ENCODE measurements at regions not wholly inside any gene's neighbourhood (a gene's known extent, or its start where the extent isn't known, plus 50 kb on each side); places are given as distances from the start of the nearest gene placed in this dataset.
"Not testable (repeated sequence)": the region's sequence is repeated elsewhere in the genome, so short reads cannot be mapped to it uniquely, and the experiment has no call there.

DNA sequence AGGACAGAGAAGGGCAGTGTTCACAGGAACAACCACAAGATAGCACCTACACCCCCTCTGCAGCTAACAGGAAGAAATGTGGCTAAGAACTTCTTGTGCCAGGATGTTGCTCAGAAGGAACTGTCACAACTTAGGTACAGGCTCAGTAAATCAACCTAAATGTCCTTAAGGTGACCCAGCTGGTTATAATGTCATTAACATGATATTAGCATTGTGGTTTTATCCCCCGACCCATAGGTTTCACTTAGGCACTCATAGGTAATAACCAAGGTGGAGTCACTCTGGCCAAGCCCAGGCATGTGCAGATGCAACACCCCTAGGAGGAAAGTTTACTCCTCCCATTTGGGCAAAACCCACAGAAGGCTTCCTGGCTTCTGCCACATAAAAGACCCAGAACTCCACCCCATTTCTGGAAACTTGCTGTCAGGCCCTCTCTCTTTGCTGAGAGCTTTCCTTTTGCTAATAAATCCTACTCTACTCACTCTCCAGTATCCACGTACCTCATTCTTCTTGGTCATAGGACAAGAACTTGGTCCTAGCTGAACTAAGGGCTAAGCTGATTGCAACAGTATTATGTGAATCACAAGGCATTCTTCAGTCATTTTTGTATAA lies 951.3 kb downstream of the SLITRK5 start:
- no peak for DNase-seq

DNA sequence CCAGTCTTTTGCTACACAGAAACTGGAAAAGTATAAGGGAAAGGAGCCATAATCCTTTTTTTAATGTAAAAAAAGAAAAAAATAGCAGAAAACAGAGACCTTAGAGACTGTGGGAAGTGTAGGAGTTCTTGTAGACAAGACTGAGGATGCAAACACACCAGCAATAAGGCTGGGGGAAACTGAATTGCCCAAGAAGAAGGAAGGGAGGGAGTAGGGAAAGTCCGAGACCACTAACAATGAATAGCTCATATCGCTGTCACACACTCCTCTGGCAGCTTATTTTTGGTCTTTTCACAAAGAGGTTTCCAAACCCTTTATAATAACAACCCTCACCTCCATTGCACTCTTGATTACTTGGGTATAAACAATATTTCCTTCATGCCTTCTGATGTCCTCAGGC lies 952.0 kb downstream of the SLITRK5 start:
- no peak for DNase-seq

DNA sequence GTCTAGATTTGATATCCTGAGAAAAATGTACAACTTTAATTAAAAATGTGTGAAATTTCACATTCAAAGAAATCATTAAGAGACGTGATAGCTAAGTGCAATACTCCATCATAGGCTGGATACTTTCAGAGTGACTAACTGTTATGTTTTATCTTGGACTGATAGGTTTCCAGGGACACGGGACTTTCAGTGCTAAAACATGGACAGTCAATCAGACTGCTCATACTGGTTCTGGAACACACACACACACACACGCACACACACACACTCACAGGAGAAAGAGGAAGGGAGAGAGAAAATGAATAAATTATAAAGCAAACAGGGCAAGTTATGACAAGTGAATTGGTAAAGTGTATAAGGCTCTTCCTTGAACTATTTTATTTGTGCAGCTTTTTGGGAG lies 955.9 kb downstream of the SLITRK5 start:
- no peak for DNase-seq

DNA sequence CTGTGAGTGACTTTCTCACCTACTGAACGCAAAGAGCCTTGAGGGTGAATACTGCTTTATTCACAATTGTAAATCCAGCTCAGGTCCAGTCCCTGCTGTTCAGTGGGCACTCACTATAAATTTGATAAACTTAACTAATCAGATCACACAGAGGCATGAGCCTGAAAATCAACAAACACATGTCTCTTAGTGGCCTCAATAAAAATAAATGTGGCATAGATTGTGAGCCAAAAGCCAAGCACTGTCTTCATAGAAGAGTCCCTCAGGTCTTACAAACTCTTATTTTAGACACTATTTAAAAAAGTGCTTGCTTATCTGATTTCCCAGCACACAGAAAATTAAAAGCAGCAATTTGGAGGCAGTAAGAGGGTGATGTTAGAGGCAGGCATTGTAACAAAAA lies 957.7 kb downstream of the SLITRK5 start:
- no peak for DNase-seq

DNA sequence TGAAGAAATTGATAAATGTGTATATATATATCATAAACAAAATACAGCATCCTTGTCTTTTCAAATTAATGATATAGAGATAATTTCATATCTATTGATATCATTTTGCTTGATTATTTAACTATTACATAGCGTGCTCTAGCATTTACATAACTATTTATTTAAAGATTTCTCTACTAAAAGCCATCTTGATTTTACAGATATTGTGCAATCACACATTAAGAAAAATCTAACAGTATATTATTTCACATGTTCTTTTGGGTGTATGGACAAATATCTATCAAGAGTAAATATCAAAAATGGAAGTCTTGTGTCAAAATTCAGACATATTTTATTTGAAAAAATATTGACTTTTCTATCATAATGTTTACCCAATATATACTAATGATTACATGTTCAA lies 966.8 kb downstream of the SLITRK5 start:
- DNase-seq: no peak

DNA sequence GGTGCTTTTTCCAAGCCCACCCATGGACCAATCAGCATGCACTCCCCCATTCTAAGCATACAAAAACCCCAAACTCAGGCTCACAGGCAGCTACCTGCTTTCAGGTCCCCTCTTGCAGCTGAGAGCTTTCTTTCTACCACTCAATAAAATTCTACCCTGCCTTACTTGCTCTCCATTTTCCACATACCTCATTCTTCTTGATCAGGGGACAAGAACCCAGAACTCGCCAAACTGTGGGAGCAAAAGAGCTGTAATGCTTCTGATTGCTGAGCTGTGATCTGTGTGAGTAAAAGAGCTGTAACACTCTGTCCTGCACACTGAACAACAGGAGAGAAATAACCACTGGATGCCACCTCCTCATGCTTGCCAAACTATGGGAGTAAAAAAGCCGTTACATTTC lies 972.1 kb downstream of the SLITRK5 start:
- no peak for DNase-seq

DNA sequence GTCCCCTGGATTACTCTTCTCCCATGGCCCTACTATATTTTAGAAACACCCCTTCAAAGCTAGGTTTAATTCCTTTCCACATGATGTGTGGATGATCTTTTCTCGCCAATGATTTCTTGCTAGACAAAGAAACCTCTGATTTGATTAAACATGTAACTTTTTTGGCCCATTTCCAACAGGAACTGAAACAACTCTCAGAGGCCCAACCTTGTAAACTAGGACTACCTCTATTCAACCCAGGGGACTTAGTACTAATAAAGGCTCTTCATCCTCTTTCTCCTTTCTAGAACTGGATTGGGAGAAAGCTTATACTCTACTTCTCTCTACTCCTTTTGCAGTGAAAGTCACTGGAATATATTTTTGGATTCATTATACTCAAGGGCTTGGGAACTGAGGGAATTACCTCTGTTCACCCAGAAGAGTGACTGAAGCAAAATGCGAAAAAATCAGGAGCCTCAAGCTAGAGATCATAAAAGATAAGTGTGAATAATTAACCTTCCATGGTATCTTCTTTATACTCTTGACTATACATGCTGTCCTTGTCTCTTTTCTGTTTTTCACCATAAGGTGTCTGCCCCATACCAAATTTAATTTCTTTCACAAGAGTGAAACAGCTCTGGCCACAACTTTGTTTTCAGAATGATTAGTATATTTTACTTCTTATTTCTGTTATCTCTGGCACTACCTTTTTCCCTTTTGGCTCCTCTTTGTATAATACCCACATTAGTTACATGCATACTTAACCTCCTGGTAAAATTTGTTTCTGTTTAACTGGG lies 977.6 kb downstream of the SLITRK5 start:
- no peak for DNase-seq

DNA sequence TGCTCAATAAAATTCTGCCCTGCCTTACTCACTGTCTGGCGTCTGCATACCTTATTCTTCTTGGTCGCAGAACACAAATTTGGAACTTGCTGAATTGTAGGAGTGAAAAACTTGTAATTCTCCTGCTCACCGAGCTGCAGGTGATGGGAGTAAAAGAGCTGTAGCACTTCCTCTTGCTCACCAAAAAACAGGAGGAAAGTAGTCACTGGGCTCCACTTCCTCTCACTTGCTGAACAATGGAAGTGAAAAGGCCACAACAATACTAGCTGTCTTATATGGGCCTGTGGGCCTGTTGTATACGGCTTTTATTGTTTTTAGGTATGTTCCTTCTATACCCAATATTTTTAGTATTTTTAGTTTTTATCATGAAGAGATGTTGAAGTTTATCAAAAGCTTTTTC lies 978.7 kb downstream of the SLITRK5 start:
- no peak for DNase-seq

DNA sequence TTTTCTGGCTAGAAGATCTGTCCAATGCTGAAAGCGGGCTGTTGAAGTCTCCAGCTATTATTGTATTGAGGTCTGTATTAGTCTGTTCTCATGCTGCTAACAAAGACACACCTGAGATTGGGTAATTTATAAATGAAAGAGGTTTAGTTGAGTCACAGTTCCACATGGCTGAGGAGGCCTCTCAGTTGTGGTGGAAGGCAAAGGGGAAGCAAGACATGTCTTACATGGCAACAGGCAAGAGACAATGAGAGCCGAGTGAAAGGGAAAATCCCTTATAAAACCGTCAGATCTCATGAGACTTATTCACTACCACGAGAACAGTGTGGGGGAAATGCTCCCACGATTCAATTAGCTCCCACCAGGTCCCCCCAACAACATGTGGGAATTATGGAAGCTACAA lies 980.4 kb downstream of the SLITRK5 start:
- DNase-seq: no peak

DNA sequence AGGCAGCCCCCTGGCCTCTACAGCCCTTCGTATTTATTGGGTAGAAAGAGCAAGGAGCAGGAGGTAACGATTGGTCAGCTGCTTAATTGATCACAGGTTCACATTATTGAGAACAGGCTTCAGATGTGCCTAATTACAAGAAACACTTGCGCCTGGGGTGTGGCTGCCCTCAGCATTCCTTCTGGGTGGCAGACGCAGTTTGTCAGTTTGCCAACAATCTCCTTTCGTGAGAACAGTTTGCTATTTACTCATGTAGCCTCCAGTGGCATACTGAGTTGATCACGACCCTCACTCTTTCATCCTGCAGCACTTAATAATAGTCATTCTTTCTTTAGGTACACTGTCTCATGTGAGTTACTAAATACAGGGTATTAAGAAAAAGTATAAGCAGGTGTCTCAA lies 985.6 kb downstream of the SLITRK5 start:
- no peak for DNase-seq

DNA sequence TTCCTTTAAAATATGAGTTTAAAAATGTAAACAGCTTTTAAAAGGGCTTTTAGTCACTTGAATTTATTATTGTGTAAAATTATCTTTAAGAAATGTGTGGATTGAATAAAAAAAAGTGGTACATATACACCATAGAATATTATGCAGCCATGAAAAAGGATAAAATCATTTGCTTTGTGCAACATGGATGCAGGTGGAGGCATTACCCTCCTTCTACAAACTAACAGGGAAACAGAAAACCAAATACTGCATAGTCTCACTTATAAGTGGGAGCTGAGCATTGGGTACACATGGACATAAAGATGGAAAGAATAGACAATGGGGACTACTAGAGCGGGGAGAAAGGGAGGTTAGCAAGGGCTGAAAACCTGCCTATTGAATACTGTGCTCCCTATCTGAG lies 999.3 kb downstream of the SLITRK5 start:
- DNase-seq: no peak

DNA sequence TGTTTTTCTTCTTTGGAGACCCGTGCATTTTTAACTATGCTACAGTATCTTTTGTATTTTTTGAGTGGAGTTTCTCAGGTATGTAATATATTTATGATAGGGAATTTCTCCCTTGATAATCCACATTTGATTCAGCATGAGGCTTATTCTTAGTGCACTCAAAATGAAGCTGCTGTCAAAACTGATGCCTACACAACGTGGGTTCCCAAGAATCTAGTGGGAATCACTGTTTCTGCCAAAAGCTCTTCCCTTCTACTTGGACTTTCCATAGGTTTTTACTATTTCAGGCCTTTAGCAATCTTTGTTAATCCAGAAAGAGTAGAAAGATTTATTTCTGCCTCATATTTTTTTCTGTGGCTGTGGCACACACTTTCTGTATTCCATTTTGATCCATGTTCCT lies 1003.7 kb downstream of the SLITRK5 start:
- DNase-seq: no peak

DNA sequence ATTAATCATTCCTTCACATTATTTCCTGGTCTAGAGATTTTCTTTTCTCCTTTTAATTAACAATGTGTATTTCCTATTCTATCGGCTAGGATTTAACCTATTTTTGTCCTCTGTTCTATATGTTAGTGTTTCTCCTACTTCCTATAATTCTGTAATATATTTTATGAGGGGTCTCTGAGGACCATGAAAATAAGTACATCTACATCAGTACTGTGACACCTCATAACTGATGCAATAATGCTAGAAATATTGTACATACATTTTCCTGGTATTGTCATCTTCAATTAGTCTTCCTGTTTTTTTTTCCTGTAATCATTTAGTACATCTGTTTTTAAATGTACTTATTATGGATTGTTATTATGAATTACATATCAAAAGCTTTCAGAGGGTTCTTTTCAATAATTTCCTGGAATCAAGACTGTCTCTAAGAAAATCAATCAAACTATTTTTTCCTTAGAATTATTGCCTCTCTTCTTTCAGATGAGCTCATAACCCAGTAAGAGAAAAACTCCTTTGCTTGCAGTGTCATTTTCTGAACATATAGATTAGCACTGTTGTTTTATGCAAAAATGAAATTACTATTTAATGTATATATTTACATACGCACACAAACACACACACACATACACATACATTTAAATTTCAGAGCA lies 1004.3 kb downstream of the SLITRK5 start:
- no peak for DNase-seq

DNA sequence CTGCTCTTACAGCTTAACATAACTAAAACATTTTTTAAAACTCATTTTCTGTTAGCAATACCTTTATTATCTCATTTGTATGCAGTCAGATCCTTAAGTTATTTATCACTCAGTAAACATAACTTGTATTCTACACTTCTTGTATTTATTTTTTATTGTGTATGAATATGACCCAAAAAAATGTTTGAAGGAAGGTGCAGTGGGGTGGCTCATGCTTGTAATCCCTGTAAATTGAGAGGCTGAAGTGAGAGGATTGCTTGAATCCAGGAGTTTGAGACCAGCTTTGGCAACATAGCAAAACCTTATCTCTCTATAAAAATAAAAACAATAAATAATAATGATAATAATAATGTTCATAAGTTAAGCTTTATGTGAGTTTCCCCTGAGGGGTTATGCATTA lies 1004.8 kb downstream of the SLITRK5 start:
- DNase-seq: no peak

DNA sequence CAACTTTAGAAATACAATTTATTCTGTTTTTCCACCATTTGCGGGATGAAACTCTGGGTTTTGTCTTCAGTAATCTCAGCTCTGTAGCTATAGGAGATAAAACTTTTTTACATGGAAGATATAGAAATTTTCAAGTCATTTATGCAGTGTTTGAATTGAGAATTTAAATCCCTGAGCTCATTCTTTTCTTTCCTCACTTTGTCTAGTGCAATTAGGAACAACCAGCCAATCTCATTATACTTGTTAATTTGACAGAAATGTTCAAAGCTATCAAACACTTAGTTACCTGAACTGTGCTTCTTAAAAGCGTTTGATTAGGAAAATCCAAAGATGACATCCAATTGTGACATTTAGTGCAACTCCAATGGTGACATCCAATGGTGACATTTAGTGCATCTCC lies 1014.3 kb downstream of the SLITRK5 start:
- no peak for DNase-seq

DNA sequence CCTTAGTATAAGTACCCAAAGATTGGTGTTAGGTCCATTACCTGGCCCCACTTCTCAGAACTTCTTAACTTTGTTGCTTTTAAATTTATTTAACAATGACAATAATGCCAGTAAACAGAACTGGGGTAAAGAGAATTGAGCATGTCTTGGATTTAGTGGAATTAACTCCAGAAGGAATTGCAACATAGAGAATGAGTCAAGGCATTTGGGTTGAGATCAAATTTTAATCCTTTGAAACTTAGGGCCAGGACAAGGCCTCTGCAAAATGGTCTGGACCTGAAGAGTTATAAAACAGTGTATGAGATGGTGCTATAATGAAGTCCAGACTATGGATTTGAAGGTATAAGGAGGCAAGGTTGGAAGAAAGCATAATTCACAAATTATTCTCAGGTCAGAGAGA lies 1030.4 kb downstream of the SLITRK5 start:
- DNase-seq: no peak

DNA sequence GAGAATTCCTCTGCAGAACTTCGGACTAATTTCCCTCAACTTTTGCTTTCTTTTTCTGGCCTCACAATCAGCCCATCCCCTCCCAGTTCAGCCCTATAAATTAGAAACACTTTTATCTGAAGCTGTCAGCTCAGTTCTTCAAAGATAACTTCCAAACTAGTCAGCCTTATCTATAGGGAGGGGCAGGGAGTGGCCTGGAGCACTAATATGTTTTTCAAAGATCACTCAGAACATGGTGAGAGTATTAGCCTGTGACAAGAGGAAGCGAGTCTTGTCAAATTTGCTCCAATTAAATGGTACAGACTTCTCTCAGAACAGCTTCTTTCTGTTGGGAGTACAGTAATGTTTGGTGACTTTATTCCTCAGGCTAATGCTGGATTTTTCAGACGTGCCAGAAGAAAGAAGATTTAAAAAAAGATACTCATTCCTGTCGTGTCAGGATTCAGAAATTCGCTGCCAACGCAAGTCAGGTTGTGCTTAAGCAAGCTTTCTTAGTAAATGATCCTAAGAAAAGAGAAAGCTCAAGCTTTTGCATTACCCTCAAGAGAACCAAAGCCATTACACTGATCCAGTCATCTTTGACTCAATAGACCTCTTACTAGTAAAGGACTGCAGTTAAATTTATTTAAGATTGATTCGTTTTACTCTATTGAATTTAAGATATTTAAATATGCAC lies 1033.6 kb downstream of the SLITRK5 start:
- DNase-seq: no peak

DNA sequence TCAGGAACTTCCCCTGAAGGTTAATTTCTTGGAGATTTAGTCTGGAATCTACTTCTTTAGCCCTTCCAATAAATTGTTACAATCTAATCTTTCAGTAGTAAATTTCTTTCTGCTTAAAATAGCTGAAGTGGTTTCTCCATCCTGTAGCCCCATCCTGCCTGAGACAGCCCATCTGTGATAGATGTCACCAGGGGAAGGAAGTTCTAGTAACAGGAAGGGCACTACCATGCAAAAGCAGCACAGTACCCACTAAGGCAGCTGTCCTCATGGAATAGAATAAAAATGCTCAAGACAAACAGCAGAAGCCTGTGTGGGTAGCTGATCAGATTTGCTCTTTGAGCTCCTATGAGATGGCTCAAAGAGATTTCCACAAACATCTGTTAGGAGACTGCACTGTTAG lies 1036.5 kb downstream of the SLITRK5 start:
- DNase-seq: no peak

DNA sequence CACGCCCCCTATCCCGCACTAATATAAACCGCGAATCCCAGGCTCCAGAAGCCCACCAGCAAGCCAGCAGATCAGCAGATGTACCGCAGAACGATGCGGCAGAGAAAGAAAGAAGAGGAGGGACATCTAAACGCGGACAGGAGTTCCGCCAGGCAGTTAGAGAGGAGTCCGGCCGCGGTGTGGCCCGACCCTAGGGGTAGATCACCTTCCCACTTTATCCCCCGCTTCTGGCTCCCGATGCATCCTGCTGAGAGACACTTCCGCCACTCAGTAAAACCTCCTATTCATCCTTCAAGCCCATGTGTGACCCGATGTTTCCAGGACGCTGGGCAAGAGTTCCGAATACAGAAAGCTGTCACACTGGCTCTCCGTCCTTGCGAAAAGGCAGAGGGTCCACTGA lies 1046.8 kb downstream of the SLITRK5 start:
- no peak for DNase-seq

DNA sequence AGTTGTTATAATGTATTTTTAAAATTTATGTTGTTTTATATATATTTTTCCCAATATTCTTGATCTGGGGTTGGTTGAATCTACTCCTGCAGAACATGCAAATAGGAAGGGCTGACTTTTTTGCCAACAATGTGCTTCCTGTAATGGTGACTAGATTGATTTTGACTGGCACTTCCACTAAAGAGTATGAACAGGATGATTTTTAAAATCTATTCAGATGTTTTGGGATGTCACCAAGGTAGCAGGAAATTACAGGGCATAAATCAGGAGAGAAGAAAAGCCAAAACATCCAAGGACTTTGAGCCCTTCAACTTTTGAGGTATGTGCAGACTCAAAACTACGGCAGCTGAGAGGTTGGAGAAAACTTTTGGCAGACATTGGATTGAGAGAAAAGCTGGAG lies 1047.6 kb downstream of the SLITRK5 start:
- no peak for DNase-seq

DNA sequence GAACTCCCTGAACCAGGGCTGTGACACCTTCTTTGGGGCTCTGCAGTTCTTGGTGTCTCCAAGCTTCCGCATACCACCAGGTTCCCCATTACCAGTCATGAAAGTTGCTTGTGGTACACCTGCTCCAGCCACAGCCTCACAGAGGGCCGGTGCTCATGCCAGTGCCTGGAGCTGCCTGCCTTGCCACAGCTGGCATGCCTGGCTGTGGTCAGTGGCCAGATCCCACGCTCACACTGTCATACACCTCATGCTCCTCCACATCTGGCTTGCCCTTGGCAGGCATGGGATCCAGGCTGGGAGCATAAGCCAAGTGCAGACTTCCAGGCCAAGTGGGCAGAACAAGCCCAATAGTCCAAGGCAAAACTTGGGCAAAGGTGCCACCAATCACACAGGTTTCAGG lies 1054.9 kb downstream of the SLITRK5 start:
- no peak for DNase-seq

DNA sequence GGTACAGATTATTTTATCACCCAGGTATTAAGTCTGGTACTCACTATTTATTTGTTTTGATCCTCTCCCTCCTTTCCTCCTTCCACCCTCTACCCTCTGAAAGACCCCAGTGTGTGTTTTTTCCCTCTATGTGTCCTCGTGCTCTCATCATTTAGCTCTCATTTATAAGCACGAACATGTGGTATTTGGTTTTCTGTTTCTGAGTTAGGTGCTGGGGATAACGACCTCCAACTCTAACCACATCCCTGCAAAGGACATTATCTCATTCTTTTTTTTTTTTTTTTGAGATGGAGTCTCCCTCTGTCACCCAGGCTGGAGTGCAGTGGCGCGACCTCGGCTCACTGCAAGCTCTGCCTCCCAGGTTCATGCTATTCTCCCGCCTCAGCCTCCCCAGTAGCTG lies 1056.1 kb downstream of the SLITRK5 start:
- not testable (repeated sequence) for DNase-seq

DNA sequence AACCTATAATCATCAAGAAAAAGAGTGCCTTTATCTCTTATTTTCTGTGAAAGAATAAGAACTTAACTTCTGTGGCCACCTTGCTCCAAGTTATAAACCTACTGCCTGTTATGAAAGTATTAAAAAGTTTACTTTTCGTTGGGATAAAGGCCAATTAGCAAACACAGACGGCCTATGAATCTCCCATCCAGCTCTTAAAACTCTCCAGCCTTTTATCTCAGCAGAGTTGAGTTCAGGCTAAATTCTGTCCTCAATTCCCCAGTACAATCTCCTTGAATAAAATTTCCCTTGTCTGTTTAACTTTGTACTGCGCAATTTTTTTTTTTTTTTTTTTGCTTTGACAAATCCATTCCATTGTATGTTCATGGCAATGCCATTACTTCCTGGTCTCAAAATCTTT lies 1058.4 kb downstream of the SLITRK5 start:
- no peak for DNase-seq

DNA sequence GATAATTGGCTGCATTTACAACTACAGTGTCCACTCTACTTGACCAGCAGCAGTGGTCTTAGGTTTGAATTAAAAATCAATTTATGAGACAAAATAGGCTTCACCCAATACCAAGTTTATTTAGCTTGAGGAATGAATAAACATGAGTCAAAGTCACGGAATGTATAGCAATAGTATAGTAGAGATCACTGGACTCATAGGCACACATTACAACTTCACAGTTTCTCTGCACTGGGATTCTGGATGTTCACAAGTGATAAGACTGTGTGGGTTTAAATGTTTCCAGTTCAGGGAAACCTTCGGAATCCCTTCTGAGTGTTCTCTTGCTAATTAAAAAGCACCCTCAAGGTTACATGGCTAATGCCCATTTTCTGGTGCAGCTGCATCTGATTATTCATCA lies 1064.9 kb downstream of the SLITRK5 start:
- DNase-seq: no peak
